ENCODE measurements at regions not wholly inside any gene's neighbourhood (a gene's known extent, or its start where the extent isn't known, plus 50 kb on each side); places are given as distances from the start of the nearest gene placed in this dataset.

DNA sequence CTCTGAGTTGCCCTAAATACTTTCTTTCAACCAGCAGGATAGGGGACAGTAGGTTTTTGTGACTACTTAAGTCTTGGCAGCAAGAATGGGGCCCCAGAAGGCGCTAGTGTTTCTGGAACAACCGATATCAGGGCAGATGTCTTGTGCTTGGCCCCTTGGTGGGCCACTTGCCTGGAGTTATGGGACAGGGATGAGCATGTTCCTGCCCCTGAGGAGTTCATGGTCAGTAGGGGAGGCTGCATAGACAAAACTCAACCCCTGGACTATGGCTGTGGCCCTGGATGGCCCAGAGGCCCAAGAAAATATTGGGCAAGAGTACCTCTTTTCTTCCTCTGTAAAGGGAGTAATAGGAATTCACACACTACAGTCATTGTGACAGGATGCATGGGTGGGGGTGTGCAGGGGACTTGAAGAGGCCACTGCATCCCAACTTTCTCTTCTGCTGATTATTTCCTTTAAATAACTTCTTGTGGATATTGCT, 57.7 kb upstream of the IGFBP3 start:
- H3K9me3 ChIP-seq (ENCODE audit: low read length) = no peaks in the 10 kb centered on the region
- ChIA-PET POLR2A (no interaction called here), CTCF (ENCODE audit: unreplicated experiment) (no interaction called here)
- H3K79me2 ChIP-seq (ENCODE audit: insufficient read depth, low read depth, low read length) = no peaks in the 10 kb centered on the region
- no peaks in the 10 kb centered on the region for H4K20me1 ChIP-seq (ENCODE audit: insufficient read depth, low read length)
- intact Hi-C loops (cut with micrococcal nuclease; ENCODE audit: unreplicated experiment) = no loop called here
- H3K4me2 ChIP-seq (ENCODE audit: low read length) = no peak overlapping the region
- no peaks in the 10 kb centered on the region for H3K9me2 ChIP-seq (ENCODE audit: insufficient read depth, low read length)
- H3K4me1 ChIP-seq (ENCODE audit: insufficient read depth, low read length, poor library complexity, severe bottlenecking) = no peaks in the 10 kb centered on the region
- no peaks in the 10 kb centered on the region for H3K36me3 ChIP-seq (ENCODE audit: insufficient read depth, low read length)
- no peak overlapping the region for H3K27ac ChIP-seq (ENCODE audit: low read depth, low read length, poor library complexity, severe bottlenecking)
- H3K4me3 ChIP-seq (ENCODE audit: low read depth, low read length, poor library complexity, severe bottlenecking) = no peak overlapping the region
- H2AFZ ChIP-seq (ENCODE audit: low read length) = no peak overlapping the region
- no peak for DNase-seq (ENCODE audit: low spot score)
- no peak for TF ChIP-seq EZH2phosphoT487 (IDR thresholded peaks at IDR 0.05; ENCODE audit: borderline replicate concordance, low read depth, low read length)
- TF ChIP-seq, protein P1, sequence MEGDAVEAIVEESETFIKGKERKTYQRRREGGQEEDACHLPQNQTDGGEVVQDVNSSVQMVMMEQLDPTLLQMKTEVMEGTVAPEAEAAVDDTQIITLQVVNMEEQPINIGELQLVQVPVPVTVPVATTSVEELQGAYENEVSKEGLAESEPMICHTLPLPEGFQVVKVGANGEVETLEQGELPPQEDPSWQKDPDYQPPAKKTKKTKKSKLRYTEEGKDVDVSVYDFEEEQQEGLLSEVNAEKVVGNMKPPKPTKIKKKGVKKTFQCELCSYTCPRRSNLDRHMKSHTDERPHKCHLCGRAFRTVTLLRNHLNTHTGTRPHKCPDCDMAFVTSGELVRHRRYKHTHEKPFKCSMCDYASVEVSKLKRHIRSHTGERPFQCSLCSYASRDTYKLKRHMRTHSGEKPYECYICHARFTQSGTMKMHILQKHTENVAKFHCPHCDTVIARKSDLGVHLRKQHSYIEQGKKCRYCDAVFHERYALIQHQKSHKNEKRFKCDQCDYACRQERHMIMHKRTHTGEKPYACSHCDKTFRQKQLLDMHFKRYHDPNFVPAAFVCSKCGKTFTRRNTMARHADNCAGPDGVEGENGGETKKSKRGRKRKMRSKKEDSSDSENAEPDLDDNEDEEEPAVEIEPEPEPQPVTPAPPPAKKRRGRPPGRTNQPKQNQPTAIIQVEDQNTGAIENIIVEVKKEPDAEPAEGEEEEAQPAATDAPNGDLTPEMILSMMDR (conservative IDR thresholded peaks at IDR 0.05; ENCODE audit: low read length) = no peak
- BruUV-seq (replicated peaks) = no TSS peak

DNA sequence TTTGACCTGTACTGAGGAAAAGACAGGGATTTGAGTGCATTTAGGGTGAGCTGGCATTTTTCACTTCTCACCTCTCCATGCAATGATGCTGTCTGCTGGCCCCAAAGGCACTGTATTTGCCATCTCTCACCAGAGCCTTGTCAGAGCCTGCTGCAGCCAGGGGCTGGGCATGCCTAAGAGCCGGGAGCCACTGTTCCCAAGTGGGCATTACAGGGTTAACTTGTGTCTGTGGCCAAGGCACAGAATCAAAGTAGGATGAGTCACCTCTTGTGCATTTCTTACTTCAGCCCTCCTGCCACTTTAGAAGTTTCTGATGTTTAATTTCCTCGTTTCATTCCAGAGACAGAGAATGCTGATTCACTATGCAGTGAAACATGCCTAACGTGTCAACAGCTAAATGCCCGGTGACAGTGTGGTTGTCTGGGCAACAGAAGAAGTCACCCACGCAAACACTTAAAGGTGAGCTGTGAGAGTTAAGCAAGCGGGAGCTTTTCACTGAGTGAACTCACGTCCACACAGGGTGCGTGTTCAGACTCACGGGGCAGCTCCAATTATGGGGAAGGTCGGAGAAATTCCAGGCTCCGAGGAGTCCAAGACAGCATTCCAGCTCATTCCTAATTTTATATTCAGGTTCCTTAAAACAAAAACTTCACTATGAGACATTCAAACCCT, 57.1 kb upstream of the IGFBP3 start:
- Histone ChIP-seq H4K20me1 (ENCODE audit: insufficient read depth, low read length) (no peaks in the 10 kb centered on the region), H2AFZ (ENCODE audit: low read length) (no peak overlapping the region), H3K4me2 (ENCODE audit: low read length) (no peak overlapping the region), H3K27ac (ENCODE audit: low read depth, low read length, poor library complexity, severe bottlenecking) (no peak overlapping the region), H3K9me3 (ENCODE audit: low read length) (no peaks in the 10 kb centered on the region), H3K9me2 (ENCODE audit: insufficient read depth, low read length) (no peaks in the 10 kb centered on the region), H3K79me2 (ENCODE audit: insufficient read depth, low read depth, low read length) (no peaks in the 10 kb centered on the region), H3K36me3 (ENCODE audit: insufficient read depth, low read length) (no peaks in the 10 kb centered on the region), H3K4me3 (ENCODE audit: low read depth, low read length, poor library complexity, severe bottlenecking) (no peak overlapping the region), H3K4me1 (ENCODE audit: insufficient read depth, low read length, poor library complexity, severe bottlenecking) (no peaks in the 10 kb centered on the region)
- BruUV-seq (replicated peaks) = no TSS peak
- intact Hi-C loops (cut with micrococcal nuclease; ENCODE audit: unreplicated experiment) = no loop called here
- DNase-seq (ENCODE audit: low spot score) = no peak
- POLR2A ChIA-PET = no interaction called here
- CTCF ChIA-PET (ENCODE audit: unreplicated experiment) = no interaction called here
- TF ChIP-seq EZH2phosphoT487 (IDR thresholded peaks at IDR 0.05; ENCODE audit: borderline replicate concordance, low read depth, low read length) = no peak
- TF ChIP-seq, protein P1 (conservative IDR thresholded peaks at IDR 0.05; ENCODE audit: low read length) = no peak

DNA sequence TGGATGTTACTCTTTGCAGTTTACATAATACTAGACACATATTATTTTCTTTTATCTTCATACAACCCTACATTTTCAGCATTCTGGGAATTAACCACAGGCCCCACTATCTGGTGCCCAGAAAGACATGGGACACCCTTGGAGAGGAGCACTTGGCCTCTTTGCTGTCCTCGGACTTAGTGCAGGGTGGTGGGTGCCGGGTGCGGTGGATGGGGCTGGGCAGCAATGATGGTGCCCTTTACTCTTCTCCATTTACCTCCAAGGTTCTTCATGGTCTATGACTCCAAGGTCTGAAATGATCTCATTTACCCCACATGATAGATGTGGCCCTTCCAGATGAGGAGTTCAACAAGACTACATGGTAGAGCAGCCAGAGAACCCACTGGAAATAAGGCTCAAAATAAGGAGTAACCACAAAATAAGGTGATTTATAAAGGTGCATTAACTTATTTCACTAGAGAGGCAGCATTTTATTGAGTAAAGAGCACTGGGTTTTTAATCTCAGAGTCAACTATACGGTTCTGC, 56.2 kb upstream of the IGFBP3 start:
- Histone ChIP-seq H3K4me3 (ENCODE audit: low read depth, low read length, poor library complexity, severe bottlenecking) (no peak overlapping the region), H2AFZ (ENCODE audit: low read length) (no peak overlapping the region), H3K9me2 (ENCODE audit: insufficient read depth, low read length) (no peaks in the 10 kb centered on the region), H3K4me2 (ENCODE audit: low read length) (no peak overlapping the region), H4K20me1 (ENCODE audit: insufficient read depth, low read length) (no peaks in the 10 kb centered on the region), H3K9me3 (ENCODE audit: low read length) (no peaks in the 10 kb centered on the region), H3K36me3 (ENCODE audit: insufficient read depth, low read length) (no peaks in the 10 kb centered on the region), H3K27ac (ENCODE audit: low read depth, low read length, poor library complexity, severe bottlenecking) (no peak overlapping the region), H3K79me2 (ENCODE audit: insufficient read depth, low read depth, low read length) (no peaks in the 10 kb centered on the region), H3K4me1 (ENCODE audit: insufficient read depth, low read length, poor library complexity, severe bottlenecking) (no peaks in the 10 kb centered on the region)
- intact Hi-C loops (cut with micrococcal nuclease; ENCODE audit: unreplicated experiment) = no loop called here
- BruUV-seq (replicated peaks) = no TSS peak
- DNase-seq (ENCODE audit: low spot score) = no peak
- CTCF ChIA-PET (ENCODE audit: unreplicated experiment) = no interaction called here
- POLR2A ChIA-PET = no interaction called here
- TF ChIP-seq, protein P1 (conservative IDR thresholded peaks at IDR 0.05; ENCODE audit: low read length) = no peak
- TF ChIP-seq EZH2phosphoT487 (IDR thresholded peaks at IDR 0.05; ENCODE audit: borderline replicate concordance, low read depth, low read length) = no peak
